Prostate gland (tissue), 2 donors: ENCODE measurements at regions not wholly inside any gene's neighbourhood (a gene's known extent, or its start where the extent isn't known, plus 50 kb on each side); places are given as distances from the start of the nearest gene placed in this dataset.

Experiments
- POLR2A ChIP-seq: fragments of 450-650 bp; IDR thresholded peaks from one replicate; pipeline ENCODE4 v1.6.1; 2016; ENCODE audit warnings: antibody characterized with exemption, mild to moderate bottlenecking
- POLR2AphosphoS5 ChIP-seq: sonication (generic); formaldehyde crosslinking; IDR thresholded peaks from one replicate; pipeline ENCODE4 v1.6.1; 2017; ENCODE audit warnings: antibody characterized with exemption
- TF ChIP-seq, protein P1 (sequence below), 4 experiments: fragments of 200-600 bp in 2 of 4; fragments of 450-650 bp in 2 of 4; sonication (generic) in 2 of 4; IDR thresholded peaks; 1 replicate in 3 of 4; 2 replicates in 1 of 4; pipeline ENCODE4 v1.5.1; 2016 to 2019; ENCODE audit warnings: antibody characterized with exemption in 4 of 4, mild to moderate bottlenecking in 2 of 4, moderate library complexity in 2 of 4

DNA sequence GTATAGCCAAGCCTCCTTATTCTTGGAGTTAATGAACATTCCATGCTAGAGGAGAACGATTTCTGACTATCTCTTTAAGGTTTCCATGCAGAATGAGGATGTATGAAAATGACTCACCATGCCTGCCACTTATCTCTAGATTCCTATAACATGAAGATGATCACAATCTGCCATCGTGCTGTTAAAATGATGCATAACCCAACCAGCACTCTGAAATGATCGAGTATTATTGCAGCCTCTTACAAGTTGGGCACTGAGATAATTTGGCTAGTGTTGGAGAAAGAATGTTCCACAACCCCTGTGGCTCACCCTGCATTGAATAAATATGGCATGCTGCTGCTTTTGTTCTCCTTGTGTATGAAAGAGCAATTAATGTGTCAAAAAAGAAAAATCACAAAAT is 1143.6 kb upstream of the WWC1 start:
- no peak for TF ChIP-seq POLR2AphosphoS5
- TF ChIP-seq, protein P1, sequence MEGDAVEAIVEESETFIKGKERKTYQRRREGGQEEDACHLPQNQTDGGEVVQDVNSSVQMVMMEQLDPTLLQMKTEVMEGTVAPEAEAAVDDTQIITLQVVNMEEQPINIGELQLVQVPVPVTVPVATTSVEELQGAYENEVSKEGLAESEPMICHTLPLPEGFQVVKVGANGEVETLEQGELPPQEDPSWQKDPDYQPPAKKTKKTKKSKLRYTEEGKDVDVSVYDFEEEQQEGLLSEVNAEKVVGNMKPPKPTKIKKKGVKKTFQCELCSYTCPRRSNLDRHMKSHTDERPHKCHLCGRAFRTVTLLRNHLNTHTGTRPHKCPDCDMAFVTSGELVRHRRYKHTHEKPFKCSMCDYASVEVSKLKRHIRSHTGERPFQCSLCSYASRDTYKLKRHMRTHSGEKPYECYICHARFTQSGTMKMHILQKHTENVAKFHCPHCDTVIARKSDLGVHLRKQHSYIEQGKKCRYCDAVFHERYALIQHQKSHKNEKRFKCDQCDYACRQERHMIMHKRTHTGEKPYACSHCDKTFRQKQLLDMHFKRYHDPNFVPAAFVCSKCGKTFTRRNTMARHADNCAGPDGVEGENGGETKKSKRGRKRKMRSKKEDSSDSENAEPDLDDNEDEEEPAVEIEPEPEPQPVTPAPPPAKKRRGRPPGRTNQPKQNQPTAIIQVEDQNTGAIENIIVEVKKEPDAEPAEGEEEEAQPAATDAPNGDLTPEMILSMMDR (IDR thresholded peaks at IDR 0.05) = no peak
- TF ChIP-seq POLR2A = no peak
